DOHH2 (cell line): ENCODE measurements at regions not wholly inside any gene's neighbourhood (a gene's known extent, or its start where the extent isn't known, plus 50 kb on each side); places are given as distances from the start of the nearest gene placed in this dataset.

Source experiments
- H3F3A ChIP-seq: fragments of 200-600 bp; sonication (generic), shearing (Covaris generic); 2 replicates; pipeline ENCODE4 v1.6.0; 2016; ENCODE audit warnings: antibody characterized with exemption, mild to moderate bottlenecking; ENCODE audit not compliant: control insufficient read depth, insufficient read depth
- H3K27ac ChIP-seq: fragments of 200-600 bp; sonication (generic); 2 replicates; pipeline ENCODE4 v1.5.1; 2014; ENCODE audit warnings: low read depth, mild to moderate bottlenecking, low read length, moderate library complexity
- H3K27me3 ChIP-seq: fragments of 200-600 bp; sonication (generic); 2 replicates; pipeline ENCODE4 v1.6.1; 2014; ENCODE audit warnings: mild to moderate bottlenecking, low read length, mixed read lengths; ENCODE audit not compliant: control insufficient read depth
- H3K36me3 ChIP-seq: fragments of 200-600 bp; sonication (generic); 2 replicates; pipeline ENCODE4 v1.6.1; 2014; ENCODE audit warnings: mild to moderate bottlenecking, low read length, moderate library complexity, mixed read lengths; ENCODE audit not compliant: control insufficient read depth
- H3K4me1 ChIP-seq: fragments of 200-600 bp; sonication (generic); 2 replicates; pipeline ENCODE4 v1.6.1; 2014; ENCODE audit warnings: mild to moderate bottlenecking, low read length, mixed read lengths; ENCODE audit not compliant: control insufficient read depth
- H3K4me2 ChIP-seq: fragments of 200-600 bp; sonication (generic); 2 replicates; pipeline ENCODE4 v1.6.0; 2014; ENCODE audit warnings: mild to moderate bottlenecking, low read length, moderate library complexity
- H3K4me3 ChIP-seq: fragments of 200-600 bp; sonication (generic); 2 replicates; pipeline ENCODE4 v1.5.1; 2014; ENCODE audit warnings: mild to moderate bottlenecking, low read length, mixed read lengths
- H3K79me2 ChIP-seq: fragments of 200-600 bp; sonication (generic); 2 replicates; pipeline ENCODE4 v1.6.1; 2014; ENCODE audit warnings: mild to moderate bottlenecking, low read length, mixed read lengths; ENCODE audit not compliant: control insufficient read depth
- H3K9me2 ChIP-seq: fragments of 200-600 bp; sonication (generic); replicated peaks from 2 replicates; pipeline ENCODE4 v1.6.1; 2014; ENCODE audit warnings: mild to moderate bottlenecking, low read length, mixed read lengths; ENCODE audit not compliant: control insufficient read depth
- H3K9me3 ChIP-seq: fragments of 200-600 bp; sonication (generic); 2 replicates; pipeline ENCODE4 v1.6.1; 2014; ENCODE audit warnings: antibody characterized with exemption, low read length, mixed read lengths; ENCODE audit not compliant: control insufficient read depth, insufficient read depth
- H4K20me1 ChIP-seq: fragments of 200-600 bp; sonication (generic); 2 replicates; pipeline ENCODE4 v1.6.0; 2014; ENCODE audit warnings: low read depth, mild to moderate bottlenecking, antibody characterized with exemption, low read length, moderate library complexity; ENCODE audit not compliant: control insufficient read depth, insufficient read depth
- EZH2phosphoT487 ChIP-seq: fragments of 200-600 bp; sonication (generic); IDR thresholded peaks from 2 replicates; pipeline ENCODE4 v1.6.1; 2017; ENCODE audit warnings: borderline replicate concordance, mild to moderate bottlenecking, antibody characterized with exemption, low read length, moderate library complexity, mixed read lengths
- TF ChIP-seq, protein P1 (sequence below): fragments of 200-600 bp; sonication (generic); IDR thresholded peaks from one replicate; pipeline ENCODE4 v1.5.1; 2014; ENCODE audit warnings: antibody characterized with exemption, mild to moderate bottlenecking, low read depth, low read length; ENCODE audit not compliant: poor library complexity, severe bottlenecking

DNA sequence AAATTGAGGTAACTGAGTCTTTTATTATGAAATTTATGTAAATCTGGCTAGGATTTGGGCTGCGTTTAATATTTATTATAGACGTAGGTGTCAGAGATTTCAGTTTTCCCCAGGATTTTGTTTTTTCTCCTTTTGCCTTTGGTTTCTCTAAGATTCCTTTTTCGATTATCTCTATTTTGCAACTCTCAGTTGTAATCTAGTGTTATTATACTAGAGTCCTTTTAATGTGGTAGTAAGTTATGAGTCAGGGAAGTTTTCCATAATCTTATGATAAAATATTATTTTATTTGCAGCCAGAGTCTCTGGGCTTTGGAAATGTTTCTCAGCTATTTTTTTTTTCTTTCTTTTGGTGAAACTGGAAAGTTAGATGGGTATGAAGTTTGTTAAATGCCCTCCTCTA lies 1043.8 kb downstream of the PLA2G4A start:
- Histone ChIP-seq H3F3A (no peaks in the 10 kb centered on the region), H4K20me1 (no peaks in the 10 kb centered on the region), H3K4me3 (no peak overlapping the region), H3K79me2 (no peaks in the 10 kb centered on the region), H3K27me3 (no peaks in the 10 kb centered on the region), H3K4me2 (no peak overlapping the region), H3K27ac (no peak overlapping the region), H3K4me1 (no peaks in the 10 kb centered on the region), H3K9me3 (peaks cover 5% of the 10 kb centered on the region; the same call in 1 of the 2 replicates), H3K36me3 (no peaks in the 10 kb centered on the region), H3K9me2 (no peaks in the 10 kb centered on the region)
- TF ChIP-seq, protein P1, sequence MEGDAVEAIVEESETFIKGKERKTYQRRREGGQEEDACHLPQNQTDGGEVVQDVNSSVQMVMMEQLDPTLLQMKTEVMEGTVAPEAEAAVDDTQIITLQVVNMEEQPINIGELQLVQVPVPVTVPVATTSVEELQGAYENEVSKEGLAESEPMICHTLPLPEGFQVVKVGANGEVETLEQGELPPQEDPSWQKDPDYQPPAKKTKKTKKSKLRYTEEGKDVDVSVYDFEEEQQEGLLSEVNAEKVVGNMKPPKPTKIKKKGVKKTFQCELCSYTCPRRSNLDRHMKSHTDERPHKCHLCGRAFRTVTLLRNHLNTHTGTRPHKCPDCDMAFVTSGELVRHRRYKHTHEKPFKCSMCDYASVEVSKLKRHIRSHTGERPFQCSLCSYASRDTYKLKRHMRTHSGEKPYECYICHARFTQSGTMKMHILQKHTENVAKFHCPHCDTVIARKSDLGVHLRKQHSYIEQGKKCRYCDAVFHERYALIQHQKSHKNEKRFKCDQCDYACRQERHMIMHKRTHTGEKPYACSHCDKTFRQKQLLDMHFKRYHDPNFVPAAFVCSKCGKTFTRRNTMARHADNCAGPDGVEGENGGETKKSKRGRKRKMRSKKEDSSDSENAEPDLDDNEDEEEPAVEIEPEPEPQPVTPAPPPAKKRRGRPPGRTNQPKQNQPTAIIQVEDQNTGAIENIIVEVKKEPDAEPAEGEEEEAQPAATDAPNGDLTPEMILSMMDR = no peak
- no peak for TF ChIP-seq EZH2phosphoT487

DNA sequence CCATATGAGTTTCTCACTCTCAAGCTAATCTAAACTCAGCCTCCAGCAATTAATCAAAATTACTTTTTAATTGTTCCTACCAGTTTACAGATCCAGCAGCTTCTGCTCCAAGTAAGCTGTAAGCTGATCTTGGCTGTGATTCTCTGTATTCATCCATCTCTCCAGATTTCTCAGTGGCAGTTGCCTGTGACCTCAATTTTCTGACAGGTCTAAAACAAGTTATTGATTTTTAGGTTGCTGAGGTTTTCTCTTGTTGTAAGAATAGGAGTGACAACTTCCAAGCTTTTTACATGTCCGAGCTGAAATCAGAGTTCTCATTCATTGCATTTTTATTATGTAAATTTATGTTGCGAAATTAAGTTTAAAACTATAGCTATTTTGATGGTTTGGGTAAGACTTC lies 1044.4 kb downstream of the PLA2G4A start:
- peaks cover 5% of the 10 kb centered on the region; the same call in 1 of the 2 replicates for H3K9me3 ChIP-seq
- no peaks in the 10 kb centered on the region for H3K27me3 ChIP-seq
- H3K4me3 ChIP-seq = no peak overlapping the region
- H3K36me3 ChIP-seq = no peaks in the 10 kb centered on the region
- H4K20me1 ChIP-seq = no peaks in the 10 kb centered on the region
- no peaks in the 10 kb centered on the region for H3K4me1 ChIP-seq
- H3K4me2 ChIP-seq = no peak overlapping the region
- no peaks in the 10 kb centered on the region for H3F3A ChIP-seq
- TF ChIP-seq EZH2phosphoT487 = no peak
- TF ChIP-seq, protein P1 = no peak
- H3K9me2 ChIP-seq = no peaks in the 10 kb centered on the region
- no peaks in the 10 kb centered on the region for H3K79me2 ChIP-seq
- no peak overlapping the region for H3K27ac ChIP-seq

DNA sequence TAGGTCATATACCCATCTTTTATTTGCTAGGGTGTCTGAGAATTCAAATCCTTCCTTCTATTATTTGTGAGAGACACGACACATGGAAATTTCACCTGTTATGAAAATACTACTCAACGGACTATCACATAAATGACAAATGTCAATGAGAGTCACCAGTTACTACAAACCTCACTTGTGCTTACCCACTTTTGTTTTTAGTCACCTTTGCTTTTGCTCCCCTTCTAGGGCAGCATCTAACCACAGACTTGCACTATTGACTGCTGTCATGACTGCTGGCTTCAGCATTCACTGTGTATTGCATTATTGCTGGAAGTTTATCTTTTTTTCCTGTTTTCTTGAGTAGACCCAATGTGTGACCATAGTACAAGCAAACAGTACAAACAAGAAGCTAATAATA lies 1048.0 kb downstream of the PLA2G4A start:
- Histone ChIP-seq H3F3A (no peaks in the 10 kb centered on the region), H3K9me3 (peaks cover 5% of the 10 kb centered on the region; the same call in 1 of the 2 replicates), H3K4me2 (no peak overlapping the region), H4K20me1 (no peaks in the 10 kb centered on the region), H3K4me3 (no peak overlapping the region), H3K36me3 (no peaks in the 10 kb centered on the region), H3K4me1 (no peaks in the 10 kb centered on the region), H3K27me3 (no peaks in the 10 kb centered on the region), H3K27ac (no peak overlapping the region), H3K79me2 (no peaks in the 10 kb centered on the region), H3K9me2 (no peaks in the 10 kb centered on the region)
- no peak for TF ChIP-seq EZH2phosphoT487
- TF ChIP-seq, protein P1 = no peak
